Activated CD4-positive, CD25-positive, alpha-beta regulatory T cell treated with anti-CD3 and anti-CD28 coated beads, Interleukin-2, amount 50 U/mL, for 24 hours (primary cell): ENCODE measurements at regions not wholly inside any gene's neighbourhood (a gene's known extent, or its start where the extent isn't known, plus 50 kb on each side); places are given as distances from the start of the nearest gene placed in this dataset.

Experiments used
- ATAC-seq, 2 donors: fragments of 150-1000 bp; cut with Tn5 transposase; one replicate each; pipeline ENCODE4 v1.10.0; 2021; ENCODE audit warnings: mild to moderate bottlenecking in 1 of 2, moderate library complexity in 1 of 2

- ATAC-seq, result no peak
These were observed 90.0 kb upstream of the PRR5 start for GRCh38 chr22:44611880-44612496.

- no peak for ATAC-seq
These were observed 91.9 kb upstream of the PRR5 start for GRCh38 chr22:44610071-44610470.

GRCh38 chr22:44609400-44609988 is 92.5 kb upstream of the PRR5 start:
- no peak for ATAC-seq

- ATAC-seq, result no peak
These were observed 93.2 kb upstream of the PRR5 start for GRCh38 chr22:44608597-44609399.

GRCh38 chr22:44606126-44606525 is 95.9 kb upstream of the PRR5 start:
- ATAC-seq, result no peak

GRCh38 chr22:44605486-44605885 is 96.5 kb upstream of the PRR5 start:
- no peak for ATAC-seq

GRCh38 chr22:44604991-44605390 is 97.0 kb upstream of the PRR5 start:
- ATAC-seq, result no peak

- ATAC-seq, result no peak
These were observed 97.5 kb upstream of the PRR5 start for GRCh38 chr22:44604455-44604854.

- ATAC-seq, result no peak
These were observed 98.2 kb upstream of the PRR5 start for GRCh38 chr22:44603767-44604166.

- no peak for ATAC-seq
These were observed 100.3 kb upstream of the PRR5 start for GRCh38 chr22:44601725-44602124.

- no peak for ATAC-seq
These were observed 100.8 kb upstream of the PRR5 start for GRCh38 chr22:44601189-44601588.

GRCh38 chr22:44600207-44600785 is 101.7 kb upstream of the PRR5 start:
- no peak for ATAC-seq

- ATAC-seq, result no peak
These were observed 101.6 kb upstream of the RTL6 start for GRCh38 chr22:44599500-44600140.

GRCh38 chr22:44599084-44599483 is 101.1 kb upstream of the RTL6 start:
- no peak for ATAC-seq

- no peak for ATAC-seq
These were observed 99.6 kb upstream of the RTL6 start for GRCh38 chr22:44597616-44598015.

GRCh38 chr22:44596396-44597125 is 98.5 kb upstream of the RTL6 start:
- ATAC-seq, result no peak

GRCh38 chr22:44595841-44596341 is 97.9 kb upstream of the RTL6 start:
- ATAC-seq, result no peak

- no peak for ATAC-seq
These were observed 96.9 kb upstream of the RTL6 start for GRCh38 chr22:44594951-44595350.

GRCh38 chr22:44592824-44593148 is 94.8 kb upstream of the RTL6 start:
- ATAC-seq, result no peak

- no peak for ATAC-seq
These were observed 94.2 kb upstream of the RTL6 start for GRCh38 chr22:44592126-44592823.

GRCh38 chr22:44591146-44591790 is 93.2 kb upstream of the RTL6 start:
- ATAC-seq, result no peak
